ENCODE measurements at regions not wholly inside any gene's neighbourhood (a gene's known extent, or its start where the extent isn't known, plus 50 kb on each side); places are given as distances from the start of the nearest gene placed in this dataset.

DNA sequence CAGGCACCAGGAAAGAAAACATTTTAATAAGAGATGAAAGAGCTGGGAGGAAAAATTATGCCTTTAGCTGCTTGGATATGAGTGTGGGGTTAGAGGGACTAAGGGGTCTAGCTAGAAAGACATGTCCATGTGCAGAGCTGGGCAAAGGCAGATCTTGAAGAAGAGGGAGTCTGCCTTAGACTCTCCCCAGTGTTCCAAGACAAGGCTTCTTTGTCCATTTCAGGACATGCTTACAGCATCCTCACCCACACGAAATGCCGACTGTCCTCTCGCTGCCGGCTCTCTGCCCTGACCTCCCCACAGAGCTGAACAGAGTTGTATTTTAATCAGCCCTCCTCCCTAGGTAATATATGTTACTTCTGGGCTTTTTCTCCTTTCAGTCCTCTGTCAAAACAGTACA lies 100.7 kb upstream of the ATP1B1 start:
- H3K4me1 Mint-ChIP-seq, result no peaks in the 10 kb centered on the region
- H3K4me3 Mint-ChIP-seq, result no peak overlapping the region
- 90 to 97% methylated on average over 4 of the region's 4 CpGs for WGBS, 2 experiments (ENCODE audit: insufficient coverage in 1 of 2, insufficient read length in 1 of 2)
- no peak overlapping the region for H3K27ac Mint-ChIP-seq
- Histone ChIP-seq H3K27me3 (ENCODE audit: control insufficient read depth, insufficient read depth, low read length, poor library complexity, severe bottlenecking) (no peaks in the 10 kb centered on the region), H3K27ac (ENCODE audit: low read depth, low read length) (no peak overlapping the region), H3K9me3 (ENCODE audit: control insufficient read depth, low read length) (no peaks in the 10 kb centered on the region), H3K4me3 (ENCODE audit: low read length) (no peak overlapping the region), H3K4me1 (ENCODE audit: control insufficient read depth, insufficient read depth, low read length) (no peaks in the 10 kb centered on the region), H3K9ac (ENCODE audit: extremely low read depth, low read length, poor library complexity, severe bottlenecking) (no peak overlapping the region), H3K36me3 (ENCODE audit: control insufficient read depth, insufficient read depth, low read length) (no peaks in the 10 kb centered on the region)
- DNase-seq, result no peak
- H3K9me3 Mint-ChIP-seq, result no peaks in the 10 kb centered on the region
- no peaks in the 10 kb centered on the region for H3K27me3 Mint-ChIP-seq (ENCODE audit: insufficient read depth)
- TF ChIP-seq, protein P1, sequence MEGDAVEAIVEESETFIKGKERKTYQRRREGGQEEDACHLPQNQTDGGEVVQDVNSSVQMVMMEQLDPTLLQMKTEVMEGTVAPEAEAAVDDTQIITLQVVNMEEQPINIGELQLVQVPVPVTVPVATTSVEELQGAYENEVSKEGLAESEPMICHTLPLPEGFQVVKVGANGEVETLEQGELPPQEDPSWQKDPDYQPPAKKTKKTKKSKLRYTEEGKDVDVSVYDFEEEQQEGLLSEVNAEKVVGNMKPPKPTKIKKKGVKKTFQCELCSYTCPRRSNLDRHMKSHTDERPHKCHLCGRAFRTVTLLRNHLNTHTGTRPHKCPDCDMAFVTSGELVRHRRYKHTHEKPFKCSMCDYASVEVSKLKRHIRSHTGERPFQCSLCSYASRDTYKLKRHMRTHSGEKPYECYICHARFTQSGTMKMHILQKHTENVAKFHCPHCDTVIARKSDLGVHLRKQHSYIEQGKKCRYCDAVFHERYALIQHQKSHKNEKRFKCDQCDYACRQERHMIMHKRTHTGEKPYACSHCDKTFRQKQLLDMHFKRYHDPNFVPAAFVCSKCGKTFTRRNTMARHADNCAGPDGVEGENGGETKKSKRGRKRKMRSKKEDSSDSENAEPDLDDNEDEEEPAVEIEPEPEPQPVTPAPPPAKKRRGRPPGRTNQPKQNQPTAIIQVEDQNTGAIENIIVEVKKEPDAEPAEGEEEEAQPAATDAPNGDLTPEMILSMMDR (conservative IDR thresholded peaks at IDR 0.05), result no peak
- no peaks in the 10 kb centered on the region for H3K36me3 Mint-ChIP-seq (ENCODE audit: low read depth)

DNA sequence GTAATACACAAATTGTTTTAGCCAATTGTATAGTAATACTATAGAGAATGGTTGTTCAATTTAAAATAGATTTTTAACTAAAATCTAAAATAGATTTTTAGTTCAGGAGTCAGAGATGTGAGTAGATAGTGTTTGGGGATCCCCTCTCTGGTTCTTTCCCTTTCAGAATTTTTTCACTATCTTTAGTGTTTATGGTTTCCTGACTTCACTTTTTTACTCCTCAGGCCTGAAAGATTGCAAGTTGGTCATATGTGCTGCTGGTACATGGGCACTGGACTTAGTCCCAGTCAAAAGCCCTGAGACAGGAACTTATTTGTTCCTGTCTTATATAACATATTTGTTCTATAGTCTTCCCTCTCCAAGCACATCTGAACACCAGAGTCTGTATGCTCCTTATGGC lies 96.8 kb upstream of the ATP1B1 start:
- H3K9ac ChIP-seq (ENCODE audit: extremely low read depth, low read length, poor library complexity, severe bottlenecking), result no peak overlapping the region
- H3K4me3 ChIP-seq (ENCODE audit: low read length), result no peak overlapping the region
- Mint-ChIP-seq H3K4me3 (no peak overlapping the region), H3K27ac (no peak overlapping the region), H3K4me1 (no peaks in the 10 kb centered on the region), H3K36me3 (ENCODE audit: low read depth) (no peaks in the 10 kb centered on the region), H3K9me3 (no peaks in the 10 kb centered on the region), H3K27me3 (ENCODE audit: insufficient read depth) (no peaks in the 10 kb centered on the region)
- H3K36me3 ChIP-seq (ENCODE audit: control insufficient read depth, insufficient read depth, low read length), result no peaks in the 10 kb centered on the region
- no peak for DNase-seq
- H3K27me3 ChIP-seq (ENCODE audit: control insufficient read depth, insufficient read depth, low read length, poor library complexity, severe bottlenecking), result no peaks in the 10 kb centered on the region
- no peak overlapping the region for H3K27ac ChIP-seq (ENCODE audit: low read depth, low read length)
- H3K4me1 ChIP-seq (ENCODE audit: control insufficient read depth, insufficient read depth, low read length), result no peaks in the 10 kb centered on the region
- TF ChIP-seq, protein P1 (conservative IDR thresholded peaks at IDR 0.05), result no peak
- H3K9me3 ChIP-seq (ENCODE audit: control insufficient read depth, low read length), result no peaks in the 10 kb centered on the region

DNA sequence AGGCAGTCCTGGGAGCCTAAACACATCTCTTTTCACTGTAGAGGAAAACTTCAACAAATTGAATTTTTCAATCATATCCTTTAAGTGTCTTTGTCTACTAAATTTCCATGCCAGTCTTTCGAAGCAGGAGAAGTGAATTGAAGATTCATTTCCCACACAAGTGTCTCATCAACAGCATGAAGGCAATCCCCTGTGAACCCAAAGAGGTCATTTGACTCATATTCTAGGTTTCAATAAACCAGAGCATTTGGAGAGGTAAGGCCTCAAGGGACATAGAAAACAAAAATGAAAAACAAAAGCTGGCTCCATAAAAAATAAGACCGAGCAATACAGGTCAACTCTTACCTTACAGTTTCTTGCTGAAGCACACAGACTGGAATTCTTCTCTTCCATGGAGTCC lies 94.1 kb upstream of the ATP1B1 start:
- Mint-ChIP-seq H3K27me3 (ENCODE audit: insufficient read depth) (no peaks in the 10 kb centered on the region), H3K27ac (no peak overlapping the region), H3K4me1 (no peaks in the 10 kb centered on the region), H3K9me3 (no peaks in the 10 kb centered on the region), H3K4me3 (no peak overlapping the region), H3K36me3 (ENCODE audit: low read depth) (no peaks in the 10 kb centered on the region)
- no peaks in the 10 kb centered on the region for H3K9me3 ChIP-seq (ENCODE audit: control insufficient read depth, low read length)
- no peak overlapping the region for H3K27ac ChIP-seq (ENCODE audit: low read depth, low read length)
- H3K4me1 ChIP-seq (ENCODE audit: control insufficient read depth, insufficient read depth, low read length), result no peaks in the 10 kb centered on the region
- WGBS, 2 experiments (ENCODE audit: insufficient coverage in 1 of 2, insufficient read length in 1 of 2), result 98 to 100% methylated on average over 2 of the region's 2 CpGs
- H3K27me3 ChIP-seq (ENCODE audit: control insufficient read depth, insufficient read depth, low read length, poor library complexity, severe bottlenecking), result no peaks in the 10 kb centered on the region
- TF ChIP-seq, protein P1 (conservative IDR thresholded peaks at IDR 0.05), result no peak
- no peak for DNase-seq
- no peaks in the 10 kb centered on the region for H3K36me3 ChIP-seq (ENCODE audit: control insufficient read depth, insufficient read depth, low read length)
- H3K4me3 ChIP-seq (ENCODE audit: low read length), result no peak overlapping the region
- no peak overlapping the region for H3K9ac ChIP-seq (ENCODE audit: extremely low read depth, low read length, poor library complexity, severe bottlenecking)

All from endodermal cell (in vitro differentiated cells).